ENCODE measurements at regions not wholly inside any gene's neighbourhood (a gene's known extent, or its start where the extent isn't known, plus 50 kb on each side); places are given as distances from the start of the nearest gene placed in this dataset.
"Not testable (repeated sequence)": the region's sequence is repeated elsewhere in the genome, so short reads cannot be mapped to it uniquely, and the experiment has no call there.

DNA sequence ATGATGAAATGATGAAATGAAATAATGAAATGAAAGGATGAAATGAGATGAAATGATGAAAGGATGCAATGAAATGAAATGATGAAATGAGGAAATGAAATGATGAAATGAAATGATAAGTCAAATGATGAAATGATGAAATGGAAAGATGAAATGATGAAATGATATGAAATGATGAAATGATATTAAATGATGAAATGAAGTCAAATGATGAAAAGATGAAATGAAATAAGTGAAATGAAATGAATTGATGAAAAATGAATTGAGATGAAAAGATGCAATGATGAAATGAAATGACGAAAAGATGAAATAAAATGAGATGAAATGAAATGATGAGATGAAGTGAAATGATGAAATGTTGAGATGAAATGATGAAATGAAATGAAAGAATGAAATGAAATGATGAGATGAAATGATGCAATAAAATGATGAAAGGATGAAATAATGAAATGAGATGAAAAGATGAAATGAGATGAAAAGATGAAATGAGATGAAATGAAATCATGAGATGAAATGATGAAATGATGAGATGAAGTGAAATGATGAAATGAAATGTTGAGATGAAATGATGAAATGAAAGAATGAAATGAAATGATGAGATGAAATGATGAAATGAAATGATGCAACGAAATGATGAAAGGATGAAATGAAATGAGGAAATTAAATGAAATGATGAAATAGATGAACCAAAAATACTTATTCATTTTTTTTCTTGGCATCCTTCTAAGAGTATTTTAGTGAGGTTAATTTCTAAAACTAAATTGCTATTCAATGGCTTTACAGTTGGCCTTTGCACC is 139.8 kb upstream of the ERV3-1 start:
- TF ChIP-seq CTCF, POLR2A (IDR thresholded peaks at IDR 0.05): not testable (repeated sequence)

All from Peyer's patch (tissue), 4 donors.